ENCODE measurements at regions not wholly inside any gene's neighbourhood (a gene's known extent, or its start where the extent isn't known, plus 50 kb on each side); places are given as distances from the start of the nearest gene placed in this dataset.

DNA sequence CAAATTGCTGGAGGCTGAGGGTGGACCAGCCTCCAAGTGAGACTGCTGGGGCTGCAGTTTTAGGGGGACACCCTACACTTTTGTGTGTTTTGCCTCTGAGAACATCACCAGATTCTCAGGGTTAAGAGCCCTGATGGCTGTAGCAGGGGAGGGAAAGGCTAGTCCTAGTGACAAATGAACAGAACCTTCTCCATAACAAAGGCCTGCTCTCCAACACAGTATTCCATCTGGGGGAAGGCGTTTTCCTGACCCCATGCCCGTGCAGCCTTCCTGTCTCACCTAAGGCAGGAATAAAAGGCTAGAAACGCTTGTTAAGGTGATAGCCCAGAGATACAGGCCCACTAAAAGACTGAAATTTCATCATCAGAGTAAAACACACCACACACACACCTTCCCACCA lies 50.2 kb upstream of the NSMCE3 start:
- DNase-seq = no peak

More for the DNA sequence above, 50.2 kb upstream of the NSMCE3 start:
- no peak overlapping the region for H3K27ac Mint-ChIP-seq
- H3K27me3 Mint-ChIP-seq = no peaks in the 10 kb centered on the region
- H3K36me3 Mint-ChIP-seq = peaks cover under 1 to 2% of the 10 kb centered on the region in 2 donors
- H3K9me3 Mint-ChIP-seq = peaks cover 12 to 19% of the 10 kb centered on the region in 2 donors
- peaks cover 0 to 2% of the 10 kb centered on the region in 2 donors for H3K4me1 Mint-ChIP-seq
- ATAC-seq (replicated peaks) = no peak
- H3K4me3 Mint-ChIP-seq = no peak overlapping the region
